ENCODE measurements at regions not wholly inside any gene's neighbourhood (a gene's known extent, or its start where the extent isn't known, plus 50 kb on each side); places are given as distances from the start of the nearest gene placed in this dataset.
"Not testable (repeated sequence)": the region's sequence is repeated elsewhere in the genome, so short reads cannot be mapped to it uniquely, and the experiment has no call there.

GRCh38 chr7:32681174-32681518, 185.9 kb downstream of the AVL9 start:
- DNase-seq (ENCODE audit: low spot score), result no peak

- no peak for DNase-seq (ENCODE audit: low spot score)
Measured at GRCh38 chr7:32680259-32681173, 185.2 kb downstream of the AVL9 start.

- DNase-seq (ENCODE audit: low spot score), result no peak
Measured at GRCh38 chr7:32679192-32679591, 183.9 kb downstream of the AVL9 start.

GRCh38 chr7:32677593-32677992, 182.3 kb downstream of the AVL9 start:
- no peak for DNase-seq (ENCODE audit: low spot score)

DNA sequence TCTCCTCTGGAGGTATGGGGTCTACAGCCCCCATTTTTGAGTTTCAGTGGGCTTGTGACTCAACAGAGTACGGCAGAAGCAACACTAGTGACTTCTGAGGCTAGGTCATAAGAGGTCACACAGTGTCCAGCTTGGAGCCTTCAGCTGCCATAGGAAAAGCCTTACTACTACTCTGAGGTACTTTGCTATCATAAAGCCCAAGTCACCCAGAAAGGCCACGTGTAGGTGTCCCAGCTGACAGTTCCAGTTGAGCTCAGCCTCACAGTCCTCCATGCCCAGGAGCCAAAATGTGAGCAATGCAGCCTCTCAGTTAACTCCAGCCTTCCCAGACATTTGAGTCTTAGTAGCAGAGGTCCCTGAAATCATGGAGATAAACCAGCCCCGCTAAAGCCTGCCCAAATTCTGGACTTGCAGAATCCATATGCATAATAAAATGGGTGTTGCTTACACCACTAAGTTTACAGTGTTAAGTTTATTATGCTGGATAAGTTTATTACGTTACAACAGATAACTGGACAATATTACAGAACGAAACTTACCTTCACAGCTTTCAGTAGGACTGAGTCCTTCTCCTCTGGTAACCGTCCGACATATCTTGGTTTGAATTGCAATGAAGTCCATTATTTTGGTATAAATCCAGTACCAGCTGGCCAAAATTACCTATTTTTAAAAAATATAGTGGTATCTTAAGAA, 181.1 kb downstream of the AVL9 start:
- DNase-seq (ENCODE audit: low spot score), result no peak

- DNase-seq (ENCODE audit: low spot score), result no peak
Measured at GRCh38 chr7:32673275-32673983, 178.1 kb downstream of the AVL9 start.

DNA sequence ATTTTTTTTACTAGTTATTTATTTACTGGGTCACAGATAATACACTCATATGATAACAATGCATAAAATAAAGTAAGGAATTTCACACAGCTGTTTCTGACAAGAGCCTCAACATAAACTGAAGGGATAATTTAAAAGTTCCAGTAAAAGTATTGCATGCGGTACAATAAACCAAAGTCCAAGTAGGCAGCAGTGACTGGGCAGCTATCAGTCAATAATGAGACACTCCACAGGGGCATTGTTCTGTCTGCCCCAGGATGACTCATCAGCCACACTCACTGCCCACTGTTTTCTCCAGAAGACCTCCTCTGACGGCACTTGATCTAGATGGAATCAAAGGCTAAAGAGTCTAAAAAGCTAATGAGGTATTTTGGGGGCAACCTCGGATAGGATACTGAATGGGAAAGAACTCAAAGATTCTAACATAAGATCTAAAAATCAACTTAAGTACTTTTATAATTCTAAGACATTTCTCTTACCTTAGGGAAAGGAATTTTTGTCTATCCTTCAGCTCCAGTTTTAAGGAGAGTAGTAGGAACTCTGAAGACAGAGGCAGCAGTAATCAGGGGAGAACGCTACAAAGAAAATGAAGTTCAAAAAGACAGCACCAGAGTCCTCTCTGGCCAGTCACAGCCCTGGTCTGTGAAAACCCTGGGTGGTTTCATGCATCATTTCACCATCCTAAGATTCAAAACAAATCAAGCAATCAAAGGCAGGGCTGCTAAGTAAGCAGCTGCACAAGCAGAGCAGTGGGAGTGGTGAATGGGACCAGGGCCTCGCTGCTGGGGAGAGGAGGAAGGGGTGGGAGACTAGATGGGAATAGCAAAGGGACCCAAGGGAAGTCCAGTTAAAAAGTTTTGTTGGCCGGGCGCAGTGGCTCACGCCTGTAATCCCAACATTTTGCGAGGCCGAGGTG, 175.1 kb downstream of the AVL9 start:
- DNase-seq (ENCODE audit: low spot score), result peak; percentile 51

DNA sequence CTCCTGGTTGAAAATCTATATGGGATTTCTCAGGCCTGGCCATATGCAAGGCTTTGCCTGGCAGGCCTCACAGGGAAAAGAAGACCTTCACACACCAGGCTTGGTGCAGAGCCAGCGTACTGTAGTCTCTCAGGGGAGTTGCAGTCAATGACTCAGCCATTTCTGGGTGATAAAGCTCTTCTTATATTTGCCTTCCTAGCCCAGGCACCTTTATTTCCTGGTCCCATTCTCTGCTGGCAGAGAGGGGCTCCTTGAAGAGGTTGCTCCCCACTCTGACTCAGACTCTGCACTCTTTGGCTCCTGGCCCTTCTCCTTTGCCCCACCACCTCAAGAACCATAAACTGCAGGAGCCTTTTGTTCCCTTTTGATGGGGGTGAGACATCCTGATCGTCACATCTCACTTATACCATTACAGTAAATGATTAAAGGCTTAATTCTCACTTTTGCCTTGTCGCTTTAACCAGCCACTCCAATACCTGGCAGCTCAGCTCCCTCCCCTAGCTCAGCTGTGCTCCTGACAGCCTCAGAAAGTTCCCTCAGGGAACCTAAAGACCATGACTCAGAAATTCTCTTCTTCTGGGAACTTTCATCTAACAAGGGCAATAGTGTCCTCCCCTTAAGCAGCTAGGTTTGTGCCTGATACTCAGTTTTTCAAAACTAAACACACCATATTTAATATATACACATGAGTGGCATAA, 174.0 kb downstream of the AVL9 start:
- DNase-seq (ENCODE audit: low spot score), result not testable (repeated sequence)

GRCh38 chr7:32668387-32669097, 173.3 kb downstream of the AVL9 start:
- not testable (repeated sequence) for DNase-seq (ENCODE audit: low spot score)

DNA sequence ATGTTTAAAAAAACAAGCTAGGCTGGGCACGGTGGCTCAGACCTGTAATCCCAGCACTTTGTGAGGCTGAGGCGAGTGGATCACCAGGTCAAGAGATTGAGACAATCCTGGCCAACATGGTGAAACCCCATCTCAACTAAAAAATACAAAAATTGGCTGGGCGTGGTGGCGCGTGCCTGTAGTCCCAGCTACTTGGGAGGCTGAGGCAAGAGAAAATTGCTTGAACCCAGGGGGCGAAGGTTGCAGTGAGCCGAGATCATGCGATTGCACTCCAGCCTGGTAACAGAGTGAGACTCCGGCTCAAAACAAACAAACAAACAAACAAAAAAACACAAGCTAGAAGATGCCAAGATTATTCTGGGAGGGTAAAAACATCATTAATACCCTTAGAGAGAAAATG, 172.3 kb downstream of the AVL9 start:
- DNase-seq (ENCODE audit: low spot score), result not testable (repeated sequence)

DNA sequence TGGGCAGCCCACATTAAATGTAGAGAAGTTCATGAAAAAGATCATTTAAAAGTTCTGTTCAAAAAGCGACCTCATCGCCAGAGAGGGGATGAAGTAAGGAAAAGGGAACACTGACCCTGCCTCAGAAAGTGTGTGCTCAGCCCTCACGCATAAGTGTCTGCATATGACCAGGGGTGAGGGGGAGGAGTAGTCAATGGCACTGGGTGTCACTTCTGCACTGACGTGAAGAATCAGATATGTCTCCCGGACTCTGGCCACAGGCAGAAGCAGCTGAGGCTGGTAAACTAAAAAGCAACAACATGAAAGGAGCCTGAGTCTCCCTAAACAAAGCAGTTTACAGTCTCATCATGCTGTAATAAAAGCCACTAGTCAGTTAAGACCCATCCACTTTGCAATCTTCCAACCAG, 168.5 kb downstream of the AVL9 start:
- not testable (repeated sequence) for DNase-seq (ENCODE audit: low spot score)

GRCh38 chr7:32662509-32662908, 167.2 kb downstream of the AVL9 start:
- DNase-seq (ENCODE audit: low spot score), result not testable (repeated sequence)

DNA sequence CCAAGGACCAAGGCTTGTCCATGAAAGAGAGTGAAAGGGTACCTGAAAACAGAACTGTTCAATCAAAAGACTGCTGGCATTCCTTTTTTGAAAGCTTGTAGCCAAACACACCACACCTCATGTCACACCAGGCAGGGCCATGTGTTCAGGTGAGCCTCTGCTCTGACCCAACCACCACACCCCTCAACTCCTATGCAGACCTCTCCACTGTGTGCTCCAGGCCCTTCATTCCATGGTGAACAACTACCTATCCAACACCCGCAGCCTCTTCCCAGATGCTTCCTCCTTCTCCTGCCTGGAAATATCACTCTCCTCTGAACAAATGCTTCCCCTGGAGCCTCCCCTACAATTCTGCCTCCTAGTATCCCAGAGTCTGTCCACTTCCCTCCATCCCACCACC, 166.6 kb downstream of the AVL9 start:
- DNase-seq (ENCODE audit: low spot score), result no peak

GRCh38 chr7:32661501-32661900, 166.2 kb downstream of the AVL9 start:
- no peak for DNase-seq (ENCODE audit: low spot score)

- DNase-seq (ENCODE audit: low spot score), result no peak
Measured at GRCh38 chr7:32660936-32661335, 165.6 kb downstream of the AVL9 start.

GRCh38 chr7:32659853-32660252, 164.6 kb downstream of the AVL9 start:
- DNase-seq (ENCODE audit: low spot score), result no peak

DNA sequence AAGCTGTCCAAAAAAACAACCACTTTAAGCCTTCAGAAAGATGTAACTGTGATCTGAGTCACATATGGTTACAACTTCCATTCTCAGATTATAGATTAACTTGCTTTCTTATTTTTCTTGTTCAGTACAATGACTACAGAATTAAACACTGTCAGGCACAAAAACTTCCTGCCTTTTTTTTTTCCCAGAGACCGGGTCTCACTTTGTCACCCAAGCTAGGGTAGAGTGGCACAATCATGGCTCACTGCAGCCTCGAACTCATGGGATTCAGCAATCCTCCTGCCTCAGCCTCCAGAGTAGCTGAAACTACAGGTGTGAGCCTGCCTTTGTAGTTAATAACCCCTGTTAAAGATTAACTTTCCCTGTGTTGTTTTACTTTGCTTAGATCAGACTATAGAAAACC, 163.2 kb downstream of the AVL9 start:
- DNase-seq (ENCODE audit: low spot score), result no peak

- peak; percentile 18 for DNase-seq (ENCODE audit: low spot score)
Measured at GRCh38 chr7:32658034-32658433, 162.7 kb downstream of the AVL9 start.

GRCh38 chr7:32654549-32654948, 159.3 kb downstream of the AVL9 start:
- DNase-seq (ENCODE audit: low spot score), result not testable (repeated sequence)

GRCh38 chr7:32650356-32650755, 155.1 kb downstream of the AVL9 start:
- not testable (repeated sequence) for DNase-seq (ENCODE audit: low spot score)

Measured in RKO (cell line).